NCI-H187 treated with DMSO at 0.1 percent for 48 hours (cell line): ENCODE measurements at regions not wholly inside any gene's neighbourhood (a gene's known extent, or its start where the extent isn't known, plus 50 kb on each side); places are given as distances from the start of the nearest gene placed in this dataset.

Experiments used
- DNase-seq: peaks from one replicate; lab custom pipeline; 2025; lab: John Stamatoyannopoulos, UW

DNA sequence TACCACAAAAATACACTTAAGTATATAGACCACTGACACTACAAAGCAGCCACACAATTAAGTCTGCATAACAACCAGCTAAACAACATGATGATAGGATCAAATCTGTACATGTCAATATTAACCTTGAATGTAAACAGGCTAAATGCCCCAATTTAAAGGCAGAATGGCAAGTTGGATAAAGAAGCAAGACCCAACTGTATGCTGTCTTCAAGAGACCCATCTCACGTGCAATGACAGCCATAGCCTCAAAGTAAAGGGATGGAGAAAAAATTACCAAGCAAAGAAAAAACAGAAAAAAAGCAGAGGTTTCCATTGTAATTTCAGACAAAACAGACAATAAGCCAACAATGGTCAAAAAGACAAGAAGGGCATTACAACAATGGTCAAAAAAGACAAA, 77.3 kb upstream of the APC start:
- no peak for DNase-seq

GRCh38 chr5:112663146-112663545, 74.5 kb upstream of the APC start:
- no peak for DNase-seq

- no peak for DNase-seq
These were observed 69.7 kb upstream of the APC start for GRCh38 chr5:112668016-112668415.

- DNase-seq: no peak
These were observed 68.8 kb upstream of the APC start for GRCh38 chr5:112668911-112669310.

DNA sequence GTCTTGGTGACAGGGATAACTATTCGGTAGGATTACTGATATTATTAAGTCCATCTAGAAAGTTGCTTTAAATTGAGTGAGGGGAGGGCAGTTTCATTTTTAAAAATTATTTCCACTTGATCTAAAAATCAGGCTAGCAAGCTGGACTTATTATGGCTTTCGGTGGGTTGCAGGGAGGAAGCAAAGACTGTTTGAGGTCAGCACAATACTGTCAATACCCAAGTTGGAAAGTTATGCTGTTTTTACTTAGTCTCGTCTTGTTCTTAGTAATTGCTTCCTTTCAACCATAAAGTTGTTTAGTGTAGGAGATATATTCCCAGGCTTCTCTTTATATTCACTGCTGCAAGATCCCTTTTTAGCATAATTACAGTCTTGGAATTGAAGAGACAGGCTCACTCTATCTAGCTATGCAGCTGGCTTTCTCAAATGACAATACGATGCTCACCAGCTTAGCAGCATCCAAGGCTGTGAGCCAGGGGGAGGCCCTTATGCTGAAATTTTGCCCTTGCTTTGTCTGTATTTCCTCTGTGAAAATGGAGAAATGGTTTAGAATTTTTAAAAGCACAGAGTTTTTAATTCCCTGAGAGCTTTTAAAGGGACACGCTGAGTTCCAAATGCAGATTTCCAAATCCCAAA, 68.2 kb upstream of the APC start:
- no peak for DNase-seq

DNA sequence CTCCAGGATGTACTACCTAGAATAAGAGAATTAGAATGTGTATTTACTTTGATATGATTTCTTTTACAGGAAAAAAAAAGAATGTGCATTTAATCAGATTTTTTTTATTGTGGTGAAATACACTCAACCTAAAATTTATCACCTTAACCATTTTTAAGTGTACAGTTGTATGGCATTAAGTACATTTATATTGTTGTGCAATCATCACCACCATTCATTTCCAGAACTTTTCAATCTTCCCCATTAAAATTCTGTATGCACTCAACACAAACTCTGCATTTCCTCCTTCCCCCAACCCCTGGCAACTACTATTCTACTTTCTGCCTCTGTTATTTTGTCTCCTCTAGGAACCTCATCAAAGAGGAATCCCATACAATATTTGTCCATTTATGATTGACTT, 66.0 kb upstream of the APC start:
- DNase-seq: no peak

GRCh38 chr5:112681481-112681908, 56.2 kb upstream of the APC start:
- no peak for DNase-seq

- no peak for DNase-seq
These were observed 55.0 kb upstream of the APC start for GRCh38 chr5:112682621-112683061.

GRCh38 chr5:112684121-112684520, 53.6 kb upstream of the APC start:
- no peak for DNase-seq

- no peak for DNase-seq
These were observed 52.9 kb upstream of the APC start for GRCh38 chr5:112684737-112685136.

- DNase-seq: no peak
These were observed 52.3 kb upstream of the APC start for GRCh38 chr5:112685386-112685785.

GRCh38 chr5:112685931-112686330, 51.8 kb upstream of the APC start:
- DNase-seq: no peak

- no peak for DNase-seq
These were observed 51.0 kb upstream of the APC start for GRCh38 chr5:112686675-112687074.

DNA sequence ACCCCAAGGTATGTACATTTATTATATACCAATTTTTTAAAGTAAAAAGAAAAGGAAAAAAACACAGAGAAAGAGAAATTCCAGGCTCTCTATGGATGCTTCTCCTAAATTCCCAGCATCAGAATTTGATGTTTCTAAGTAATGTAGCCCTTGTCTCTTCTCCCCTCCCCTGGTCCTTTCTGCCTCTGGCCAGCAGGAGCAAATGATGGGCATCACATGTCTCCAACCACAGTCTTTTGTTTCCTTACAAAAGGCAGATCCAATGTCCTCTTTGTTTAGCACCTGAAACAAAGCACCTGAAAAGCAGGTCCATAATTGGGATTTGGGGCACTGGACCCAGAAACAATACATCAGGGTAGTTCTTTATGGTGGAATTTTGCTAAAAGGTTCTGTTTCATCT, 50.4 kb upstream of the APC start:
- DNase-seq: no peak
